Endothelial cell of umbilical vein (primary cell): ENCODE measurements at regions not wholly inside any gene's neighbourhood (a gene's known extent, or its start where the extent isn't known, plus 50 kb on each side); places are given as distances from the start of the nearest gene placed in this dataset.

ENCODE experiments used
- BruUV-seq: library from RNA; stranded (reverse); fragments of 400-500 nt; replicated peaks from 2 replicates; lab custom pipeline; 2021; lab: Mats Ljungman, UMichigan
- CTCF ChIA-PET: fragments of 300-600, 350-600 bp; sonication (Branson Sonifier 250); formaldehyde crosslinking; loops from one replicate; lab custom pipeline; 2021; ENCODE audit warnings: antibody characterized with exemption, inconsistent platforms; lab: Charles Lee
- POLR2A ChIA-PET: fragments of 300-600, 350-600 bp; sonication (Branson Sonifier 250); formaldehyde crosslinking; loops from one replicate; lab custom pipeline; 2021; ENCODE audit warnings: antibody characterized with exemption, inconsistent platforms; lab: Charles Lee
- DNase-seq: peaks from one replicate; pipeline ENCODE4 v3.0.0-alpha.2; 2011; ENCODE audit warnings: low read depth, low spot score
- FAIRE-seq: peaks from 2 replicates; lab custom pipeline; 2011; peaks lifted over from hg19 to GRCh38; lab: Jason Lieb, UNC
- H2AFZ ChIP-seq: 2 replicates; pipeline ENCODE4 v1.6.0; 2012; ENCODE audit warnings: low read depth, low read length, control low read depth, inconsistent platforms
- H3K27ac ChIP-seq: 2 replicates; pipeline ENCODE4 v1.5.1; 2011; ENCODE audit warnings: low read depth, mild to moderate bottlenecking, control low read depth, low read length, moderate library complexity; ENCODE audit not compliant: insufficient read depth
- H3K27me3 ChIP-seq, 2 experiments: 2 replicates each; pipeline versions ENCODE4 v1.6.0 to v1.6.1; 2011; ENCODE audit warnings: low read length in 2 of 2, mixed read lengths in 1 of 2; ENCODE audit not compliant: control insufficient read depth in 2 of 2, insufficient read depth in 2 of 2
- H3K36me3 ChIP-seq, 2 experiments: 2 replicates in 1 of 2; 3 replicates in 1 of 2; pipeline ENCODE4 v1.5.1; 2011; ENCODE audit warnings: low read length in 2 of 2, mild to moderate bottlenecking in 1 of 2, moderate library complexity in 1 of 2; ENCODE audit not compliant: control insufficient read depth in 2 of 2, insufficient read depth in 2 of 2; ENCODE audit errors: extremely low read depth in 1 of 2
- H3K4me1 ChIP-seq: 3 replicates; pipeline ENCODE4 v1.5.1; 2011; ENCODE audit warnings: mild to moderate bottlenecking, low read length; ENCODE audit not compliant: control insufficient read depth, insufficient read depth; ENCODE audit errors: extremely low read depth
- H3K4me2 ChIP-seq: 2 replicates; pipeline ENCODE4 v1.6.1; 2011; ENCODE audit warnings: low read length, control low read depth, mixed read lengths; ENCODE audit not compliant: insufficient read depth
- H3K4me3 ChIP-seq, 3 experiments: fragments of 200-600 bp in 1 of 3; sonication (generic), shearing (Covaris generic) in 1 of 3; replicated peaks in 1 of 3; 2 replicates each; pipeline ENCODE4 v1.5.1; 2011 to 2016; ENCODE audit warnings: control low read depth in 3 of 3, low read length in 3 of 3, mild to moderate bottlenecking in 2 of 3, inconsistent platforms in 1 of 3, low read depth in 1 of 3, moderate library complexity in 1 of 3; ENCODE audit not compliant: insufficient read depth in 1 of 3
- H3K79me2 ChIP-seq: 2 replicates; pipeline ENCODE4 v1.6.0; 2012; ENCODE audit warnings: low read length, inconsistent platforms; ENCODE audit not compliant: control insufficient read depth, insufficient read depth
- H3K9ac ChIP-seq: replicated peaks from 2 replicates; pipeline ENCODE3; 2011; ENCODE audit warnings: low read length, control low read depth; ENCODE audit not compliant: insufficient read depth; ENCODE audit errors: extremely low read depth
- H3K9me1 ChIP-seq: replicated peaks from 3 replicates; pipeline ENCODE4 v1.6.0; 2011; ENCODE audit warnings: mild to moderate bottlenecking, low read length; ENCODE audit not compliant: control insufficient read depth, insufficient read depth; ENCODE audit errors: extremely low read depth
- H3K9me3 ChIP-seq: replicated peaks from 2 replicates; pipeline ENCODE4 v1.5.1; 2012; ENCODE audit warnings: low read length, inconsistent platforms; ENCODE audit not compliant: control insufficient read depth, insufficient read depth
- H4K20me1 ChIP-seq: replicated peaks from 2 replicates; pipeline ENCODE3; 2011; ENCODE audit warnings: mild to moderate bottlenecking, low read length; ENCODE audit not compliant: control insufficient read depth, insufficient read depth; ENCODE audit errors: extremely low read depth
- CTCF ChIP-seq, 2 donors: IDR thresholded peaks; 1 replicate in 1 of 2; 2 replicates in 1 of 2; pipeline ENCODE4 v1.5.1; 2011; ENCODE audit warnings: low read length in 2 of 2, mild to moderate bottlenecking in 2 of 2, moderate library complexity in 2 of 2, control low read depth in 1 of 2, inconsistent platforms in 1 of 2, low read depth in 1 of 2; ENCODE audit not compliant: insufficient read depth in 1 of 2; ENCODE audit errors: extremely low read depth in 1 of 2
- EZH2 ChIP-seq: IDR thresholded peaks from 2 replicates; pipeline ENCODE4 v1.6.1; 2012; ENCODE audit warnings: borderline replicate concordance, low read depth, mild to moderate bottlenecking, moderate library complexity, low read length, inconsistent platforms; ENCODE audit not compliant: severe bottlenecking
- FOS ChIP-seq: IDR thresholded peaks from 2 replicates; pipeline ENCODE4 v1.6.1; 2011; ENCODE audit warnings: mild to moderate bottlenecking, low read length, moderate library complexity, borderline replicate concordance; ENCODE audit not compliant: insufficient read depth
- GATA2 ChIP-seq: IDR thresholded peaks from 2 replicates; pipeline ENCODE4 v1.7.0; 2011; ENCODE audit warnings: low read depth, mild to moderate bottlenecking, moderate library complexity, mixed read lengths, low read length; ENCODE audit not compliant: insufficient read length, insufficient read depth
- JUN ChIP-seq: IDR thresholded peaks from 2 replicates; pipeline ENCODE4 v1.6.1; 2011; ENCODE audit warnings: borderline replicate concordance, low read depth; ENCODE audit not compliant: insufficient read length, insufficient read depth
- MAX ChIP-seq: IDR thresholded peaks from 2 replicates; pipeline ENCODE4 v1.6.1; 2011; ENCODE audit not compliant: insufficient read depth, insufficient read length
- MYC ChIP-seq: IDR thresholded peaks from one replicate; pipeline ENCODE4 v1.6.1; 2011; ENCODE audit warnings: mild to moderate bottlenecking, low read depth, low read length
- POLR2A ChIP-seq: IDR thresholded peaks from 2 replicates; pipeline ENCODE4 v1.6.1; 2012; ENCODE audit warnings: low read depth, mild to moderate bottlenecking, control low read depth, low read length
- POLR2AphosphoS5 ChIP-seq: IDR thresholded peaks from 2 replicates; pipeline ENCODE4 v1.6.1; 2012; ENCODE audit warnings: low read depth, mild to moderate bottlenecking, control low read depth, low read length, moderate library complexity; ENCODE audit not compliant: insufficient read depth
- dilution Hi-C: fragments of 300-500 bp; cut with MboI; formaldehyde crosslinking; loops from one replicate; pipeline ENCODE4 v1.15.0; 2019; ENCODE audit warnings: low sequenced_read_pairs; ENCODE audit not compliant: extremely low pct_ligation_motif_present
- intact Hi-C: fragments of 100-400 bp; cut with micrococcal nuclease; formaldehyde crosslinking; loops from one replicate; pipeline ENCODE4 v1.10.0; 2022

- no peak overlapping the region for H3K27ac ChIP-seq
- no peak overlapping the region for H3K9ac ChIP-seq
- ChIA-PET CTCF (no interaction called here), POLR2A (no interaction called here)
- FAIRE-seq = no peak
- H3K4me1 ChIP-seq = no peaks in the 10 kb centered on the region
- no peak for TF ChIP-seq POLR2AphosphoS5
- TF ChIP-seq EZH2 = no peak
- no peak for TF ChIP-seq FOS
- TF ChIP-seq JUN = no peak
- TF ChIP-seq CTCF (IDR thresholded peaks at IDR 0.05; ENCODE audit: extremely low read depth in 1 of 2, insufficient read depth in 1 of 2, low read depth in 1 of 2, low read length in 2 of 2) = no peak
- TF ChIP-seq MAX = no peak
- no peak for TF ChIP-seq MYC
- no peak for TF ChIP-seq POLR2A
- TF ChIP-seq GATA2 = no peak
- H3K4me3 ChIP-seq = no peak overlapping the region
- intact Hi-C loops = no loop called here
- no peak for DNase-seq
- H3K27me3 ChIP-seq = no peaks in the 10 kb centered on the region
- dilution Hi-C loops = no loop called here
- H3K36me3 ChIP-seq = no peaks in the 10 kb centered on the region
- BruUV-seq = no TSS peak
- no peak overlapping the region for H2AFZ ChIP-seq
- no peaks in the 10 kb centered on the region for H3K9me3 ChIP-seq
- H3K4me2 ChIP-seq = no peak overlapping the region
- no peaks in the 10 kb centered on the region for H3K79me2 ChIP-seq
- no peaks in the 10 kb centered on the region for H4K20me1 ChIP-seq
- no peaks in the 10 kb centered on the region for H3K9me1 ChIP-seq
Observed at GRCh38 chr4:28730304-28730703, 1869.7 kb downstream of the STIM2 start.
